Activated naive CD8-positive, alpha-beta T cell treated with anti-CD3 and anti-CD28 coated beads, Interleukin-2, amount 10 ng/mL, durations not matched to agents 7 days and 5 days (primary cell): ENCODE measurements at regions not wholly inside any gene's neighbourhood (a gene's known extent, or its start where the extent isn't known, plus 50 kb on each side); places are given as distances from the start of the nearest gene placed in this dataset.
"Not testable (repeated sequence)": the region's sequence is repeated elsewhere in the genome, so short reads cannot be mapped to it uniquely, and the experiment has no call there.

Experiments used
- ATAC-seq: fragments of 150-1000 bp; cut with Tn5 transposase; one replicate; pipeline ENCODE4 v1.10.0; 2021; ENCODE audit warnings: low read depth, moderate library complexity
- POLR2A ChIA-PET: fragments of 350-600 bp; sonication (Branson Sonifier 250); formaldehyde crosslinking; loops from one replicate; lab custom pipeline; 2021; ENCODE audit warnings: antibody characterized with exemption; lab: Charles Lee
- DNase-seq: peaks from one replicate; pipeline ENCODE4 v3.0.0; 2021
- H3K27ac Mint-ChIP-seq: one replicate; pipeline ENCODE4 v1.8.0; 2022; ENCODE audit warnings: mild to moderate bottlenecking, mixed read lengths
- H3K27me3 Mint-ChIP-seq: one replicate; pipeline ENCODE4 v1.8.0; 2022; ENCODE audit warnings: mild to moderate bottlenecking, moderate library complexity, mixed read lengths
- H3K36me3 Mint-ChIP-seq: one replicate; pipeline ENCODE4 v1.8.0; 2021; ENCODE audit warnings: mild to moderate bottlenecking, mixed read lengths
- H3K4me1 Mint-ChIP-seq: one replicate; pipeline ENCODE4 v1.8.0; 2021; ENCODE audit warnings: mixed read lengths
- H3K4me3 Mint-ChIP-seq: one replicate; pipeline ENCODE4 v1.8.0; 2022; ENCODE audit warnings: mild to moderate bottlenecking, moderate library complexity, mixed read lengths
- H3K9me3 Mint-ChIP-seq: one replicate; pipeline ENCODE4 v1.8.0; 2021; ENCODE audit warnings: mixed read lengths

- peaks cover 4% of the 10 kb centered on the region for H3K27me3 Mint-ChIP-seq
- H3K27ac Mint-ChIP-seq, result no peak overlapping the region
- POLR2A ChIA-PET, result no interaction called here
- H3K4me3 Mint-ChIP-seq, result no peak overlapping the region
- no peak for DNase-seq
- no peaks in the 10 kb centered on the region for H3K4me1 Mint-ChIP-seq
- no peak for ATAC-seq
- H3K9me3 Mint-ChIP-seq, result no peaks in the 10 kb centered on the region
- H3K36me3 Mint-ChIP-seq, result no peaks in the 10 kb centered on the region
Measured at GRCh38 chr11:116366451-116366850, 406.3 kb downstream of the BUD13 start.

- H3K9me3 Mint-ChIP-seq, H3K36me3 Mint-ChIP-seq, H3K4me3 Mint-ChIP-seq, POLR2A ChIA-PET, H3K27ac Mint-ChIP-seq, ATAC-seq, H3K4me1 Mint-ChIP-seq, DNase-seq, H3K27me3 Mint-ChIP-seq: not testable (repeated sequence)
Measured at GRCh38 chr11:116364925-116365324, 407.9 kb downstream of the BUD13 start.

- DNase-seq, result no peak
- POLR2A ChIA-PET, result no interaction called here
- H3K27ac Mint-ChIP-seq, result no peak overlapping the region
- ATAC-seq, result no peak
- H3K36me3 Mint-ChIP-seq, result no peaks in the 10 kb centered on the region
- H3K4me1 Mint-ChIP-seq, result no peaks in the 10 kb centered on the region
- no peak overlapping the region for H3K4me3 Mint-ChIP-seq
- H3K9me3 Mint-ChIP-seq, result no peaks in the 10 kb centered on the region
- H3K27me3 Mint-ChIP-seq, result peaks cover 4% of the 10 kb centered on the region
Measured at GRCh38 chr11:116364348-116364747, 408.4 kb downstream of the BUD13 start.

- H3K9me3 Mint-ChIP-seq, result no peaks in the 10 kb centered on the region
- H3K27me3 Mint-ChIP-seq, result no peaks in the 10 kb centered on the region
- no peak overlapping the region for H3K27ac Mint-ChIP-seq
- POLR2A ChIA-PET, result no interaction called here
- ATAC-seq (no peak), DNase-seq (no peak)
- no peaks in the 10 kb centered on the region for H3K36me3 Mint-ChIP-seq
- no peak overlapping the region for H3K4me3 Mint-ChIP-seq
- no peaks in the 10 kb centered on the region for H3K4me1 Mint-ChIP-seq
Measured at GRCh38 chr11:116360221-116360941, 412.4 kb downstream of the BUD13 start.

- ATAC-seq, result no peak
- DNase-seq, result peak; percentile 37
- H3K9me3 Mint-ChIP-seq, result no peaks in the 10 kb centered on the region
- POLR2A ChIA-PET, result no interaction called here
- H3K4me1 Mint-ChIP-seq, result no peaks in the 10 kb centered on the region
- no peak overlapping the region for H3K4me3 Mint-ChIP-seq
- no peak overlapping the region for H3K27ac Mint-ChIP-seq
- H3K27me3 Mint-ChIP-seq, result no peaks in the 10 kb centered on the region
- no peaks in the 10 kb centered on the region for H3K36me3 Mint-ChIP-seq
Measured at GRCh38 chr11:116357784-116358544, 414.8 kb downstream of the BUD13 start.

- no peak for ATAC-seq
- DNase-seq, result no peak
- Mint-ChIP-seq H3K27me3 (no peaks in the 10 kb centered on the region), H3K36me3 (no peaks in the 10 kb centered on the region), H3K27ac (no peak overlapping the region), H3K9me3 (no peaks in the 10 kb centered on the region), H3K4me1 (no peaks in the 10 kb centered on the region), H3K4me3 (no peak overlapping the region)
- POLR2A ChIA-PET, result no interaction called here
Measured at GRCh38 chr11:116356451-116356850, 416.3 kb downstream of the BUD13 start.

- ATAC-seq, result no peak
- no peak overlapping the region for H3K27ac Mint-ChIP-seq
- POLR2A ChIA-PET, result no interaction called here
- H3K4me1 Mint-ChIP-seq, result no peaks in the 10 kb centered on the region
- H3K36me3 Mint-ChIP-seq, result no peaks in the 10 kb centered on the region
- H3K27me3 Mint-ChIP-seq, result no peaks in the 10 kb centered on the region
- DNase-seq, result no peak
- H3K4me3 Mint-ChIP-seq, result no peak overlapping the region
- no peaks in the 10 kb centered on the region for H3K9me3 Mint-ChIP-seq
Measured at GRCh38 chr11:116355104-116355503, 417.7 kb downstream of the BUD13 start.

- Mint-ChIP-seq H3K27ac (no peak overlapping the region), H3K9me3 (no peaks in the 10 kb centered on the region), H3K4me1 (no peaks in the 10 kb centered on the region), H3K4me3 (no peak overlapping the region), H3K36me3 (no peaks in the 10 kb centered on the region), H3K27me3 (no peaks in the 10 kb centered on the region)
- ATAC-seq (no peak), DNase-seq (no peak)
- POLR2A ChIA-PET, result no interaction called here
Measured at GRCh38 chr11:116353589-116353988, 419.2 kb downstream of the BUD13 start.

GRCh38 chr11:116352881-116353280 lies 419.9 kb downstream of the BUD13 start:
- POLR2A ChIA-PET, result no interaction called here
- no peaks in the 10 kb centered on the region for H3K27me3 Mint-ChIP-seq
- H3K9me3 Mint-ChIP-seq, result no peaks in the 10 kb centered on the region
- no peak overlapping the region for H3K27ac Mint-ChIP-seq
- no peaks in the 10 kb centered on the region for H3K4me1 Mint-ChIP-seq
- H3K4me3 Mint-ChIP-seq, result no peak overlapping the region
- no peaks in the 10 kb centered on the region for H3K36me3 Mint-ChIP-seq
- ATAC-seq (no peak), DNase-seq (no peak)

- Mint-ChIP-seq H3K4me3 (no peak overlapping the region), H3K27me3 (no peaks in the 10 kb centered on the region), H3K36me3 (no peaks in the 10 kb centered on the region), H3K4me1 (no peaks in the 10 kb centered on the region), H3K9me3 (no peaks in the 10 kb centered on the region), H3K27ac (no peak overlapping the region)
- no peak for DNase-seq
- POLR2A ChIA-PET, result no interaction called here
- ATAC-seq, result no peak
Measured at GRCh38 chr11:116348226-116348625, 424.6 kb downstream of the BUD13 start.

GRCh38 chr11:116345575-116345974 lies 427.2 kb downstream of the BUD13 start:
- Mint-ChIP-seq H3K27ac (no peak overlapping the region), H3K4me3 (no peak overlapping the region), H3K27me3 (no peaks in the 10 kb centered on the region), H3K36me3 (no peaks in the 10 kb centered on the region), H3K4me1 (no peaks in the 10 kb centered on the region), H3K9me3 (no peaks in the 10 kb centered on the region)
- DNase-seq, result no peak
- POLR2A ChIA-PET, result no interaction called here
- no peak for ATAC-seq

GRCh38 chr11:116344601-116345000 lies 428.2 kb downstream of the BUD13 start:
- no peak for DNase-seq
- POLR2A ChIA-PET, result no interaction called here
- Mint-ChIP-seq H3K4me3 (no peak overlapping the region), H3K9me3 (no peaks in the 10 kb centered on the region), H3K36me3 (no peaks in the 10 kb centered on the region), H3K27ac (no peak overlapping the region), H3K4me1 (no peaks in the 10 kb centered on the region), H3K27me3 (no peaks in the 10 kb centered on the region)
- no peak for ATAC-seq

GRCh38 chr11:116343270-116343669 lies 429.5 kb downstream of the BUD13 start:
- POLR2A ChIA-PET, result no interaction called here
- ATAC-seq, result no peak
- H3K9me3 Mint-ChIP-seq, result no peaks in the 10 kb centered on the region
- H3K27me3 Mint-ChIP-seq, result no peaks in the 10 kb centered on the region
- H3K36me3 Mint-ChIP-seq, result no peaks in the 10 kb centered on the region
- DNase-seq, result no peak
- no peaks in the 10 kb centered on the region for H3K4me1 Mint-ChIP-seq
- H3K4me3 Mint-ChIP-seq, result no peak overlapping the region
- H3K27ac Mint-ChIP-seq, result no peak overlapping the region

- no peak for ATAC-seq
- peaks cover 1% of the 10 kb centered on the region for H3K9me3 Mint-ChIP-seq
- no peaks in the 10 kb centered on the region for H3K4me1 Mint-ChIP-seq
- no peaks in the 10 kb centered on the region for H3K27me3 Mint-ChIP-seq
- H3K36me3 Mint-ChIP-seq, result no peaks in the 10 kb centered on the region
- H3K4me3 Mint-ChIP-seq, result no peak overlapping the region
- H3K27ac Mint-ChIP-seq, result no peak overlapping the region
- no peak for DNase-seq
- POLR2A ChIA-PET, result no interaction called here
Measured at GRCh38 chr11:116342148-116342547, 430.6 kb downstream of the BUD13 start.
